Lower leg skin (tissue), 4 donors: ENCODE measurements at regions not wholly inside any gene's neighbourhood (a gene's known extent, or its start where the extent isn't known, plus 50 kb on each side); places are given as distances from the start of the nearest gene placed in this dataset.
A peak's percentile ranks its signal among the peaks of the same experiment; 100 is the strongest.

Experiments
- DNase-seq, 2 donors: peaks; one replicate each; pipeline ENCODE4 v3.0.0-alpha.2; 2019; ENCODE audit warnings: low spot score in 2 of 2
- H3K4me3 ChIP-seq: fragments of 200-600 bp; sonication (generic); 2 replicates; pipeline ENCODE4 v1.5.1; 2017; ENCODE audit warnings: mild to moderate bottlenecking, low read depth; ENCODE audit not compliant: poor library complexity, severe bottlenecking
- CTCF ChIP-seq, 3 donors: fragments of 450-650 bp; IDR thresholded peaks; one replicate each; pipeline ENCODE4 v1.5.1; 2016; ENCODE audit warnings: antibody characterized with exemption in 3 of 3, mild to moderate bottlenecking in 3 of 3, moderate library complexity in 2 of 3
- POLR2A ChIP-seq, 2 donors: fragments of 450-650 bp; IDR thresholded peaks; one replicate each; pipeline ENCODE4 v1.6.1; 2016 to 2017; ENCODE audit warnings: antibody characterized with exemption in 2 of 2, mild to moderate bottlenecking in 1 of 2, moderate library complexity in 1 of 2
- WGBS, 2 donors: methylation state at CpG; one replicate each; pipeline ENCODE4 v1.1.5; 2018; 5-methylcytosine and 5-hydroxymethylcytosine counted together
- intact Hi-C: fragments of 100-400 bp; cut with DNase I; formaldehyde crosslinking; loops from one replicate; pipeline ENCODE4 v1.15.0; 2023; ENCODE audit warnings: low total_unique reads

DNA sequence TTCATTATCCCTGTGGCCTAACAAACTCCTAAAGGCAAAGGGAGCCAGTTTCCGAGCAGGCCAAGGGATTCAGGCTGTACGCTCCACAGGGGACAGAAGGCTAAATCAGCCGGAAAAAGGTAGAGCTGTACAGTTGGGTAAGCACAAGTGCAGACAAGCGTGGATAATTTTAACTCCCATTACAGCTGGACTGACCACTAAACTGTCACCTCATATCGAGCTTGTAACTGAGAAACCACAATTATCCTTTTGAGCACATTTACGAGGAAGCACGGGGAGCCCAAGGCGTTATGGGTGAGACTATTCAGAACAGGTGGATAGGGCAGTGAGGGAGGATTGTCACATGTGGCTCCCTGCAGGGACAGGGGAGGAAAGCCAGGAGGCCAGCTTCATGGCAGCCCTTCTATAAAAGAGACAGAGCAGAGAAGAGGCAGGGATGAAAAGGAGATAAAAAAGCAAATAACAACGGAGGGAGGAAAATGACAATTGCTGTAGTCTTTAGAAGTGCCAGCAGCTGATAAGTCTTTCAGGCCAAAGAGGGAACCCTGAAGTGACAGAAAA, 288.0 kb downstream of the FGFR2 start:
- WGBS, 2 donors = 50 to 65% methylated on average over 9 of the region's 9 CpGs
- intact Hi-C loops = no loop called here
- no peak for TF ChIP-seq CTCF (IDR thresholded peaks at IDR 0.05)
- TF ChIP-seq POLR2A (IDR thresholded peaks at IDR 0.05) = no peak
- no peak overlapping the region for H3K4me3 ChIP-seq
- DNase-seq = peak in 1 of 2 donors; percentile 43

- intact Hi-C loops = no loop called here
- 49 to 52% methylated on average over 7 of the region's 7 CpGs for WGBS, 2 donors
- peak in 1 of 2 donors; percentile 18 for DNase-seq
- no peak for TF ChIP-seq POLR2A (IDR thresholded peaks at IDR 0.05)
- no peak for TF ChIP-seq CTCF (IDR thresholded peaks at IDR 0.05)
- H3K4me3 ChIP-seq = no peak overlapping the region
Measured at GRCh38 chr10:121311812-121312443, 286.3 kb downstream of the FGFR2 start.

DNA sequence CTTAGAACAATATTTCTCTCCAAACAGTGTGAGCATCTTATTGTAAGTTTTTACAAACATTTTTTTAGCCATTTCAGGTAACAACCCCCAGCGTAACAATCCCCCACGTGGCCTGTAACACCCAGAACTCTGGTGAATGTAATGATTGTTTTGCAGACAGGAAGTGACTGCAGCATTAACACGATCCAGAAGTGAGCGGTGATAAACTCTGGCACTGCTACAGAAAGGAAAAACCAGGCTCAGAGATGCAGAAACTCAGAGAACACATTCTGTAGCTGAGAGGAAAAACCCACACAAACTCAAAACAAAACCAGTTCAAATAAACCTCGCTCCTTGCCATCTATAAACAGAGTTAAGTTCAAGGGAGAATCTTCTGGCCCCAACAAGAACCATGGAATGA, 285.7 kb downstream of the FGFR2 start:
- peak in 1 of 2 donors; percentile 46 for DNase-seq
- intact Hi-C loops = no loop called here
- WGBS, 2 donors = 15% methylated on average over 5 of the region's 5 CpGs
- no peak for TF ChIP-seq POLR2A (IDR thresholded peaks at IDR 0.05)
- TF ChIP-seq CTCF (IDR thresholded peaks at IDR 0.05) = no peak
- H3K4me3 ChIP-seq = no peak overlapping the region

GRCh38 chr10:121313119-121313875, 284.9 kb downstream of the FGFR2 start:
- H3K4me3 ChIP-seq = no peak overlapping the region
- WGBS, 2 donors = 47 to 49% methylated on average over 17 of the region's 17 CpGs
- DNase-seq = peak; percentile 70 to 86
- intact Hi-C loops = no loop called here
- TF ChIP-seq CTCF (IDR thresholded peaks at IDR 0.05) = no peak
- no peak for TF ChIP-seq POLR2A (IDR thresholded peaks at IDR 0.05)

DNA sequence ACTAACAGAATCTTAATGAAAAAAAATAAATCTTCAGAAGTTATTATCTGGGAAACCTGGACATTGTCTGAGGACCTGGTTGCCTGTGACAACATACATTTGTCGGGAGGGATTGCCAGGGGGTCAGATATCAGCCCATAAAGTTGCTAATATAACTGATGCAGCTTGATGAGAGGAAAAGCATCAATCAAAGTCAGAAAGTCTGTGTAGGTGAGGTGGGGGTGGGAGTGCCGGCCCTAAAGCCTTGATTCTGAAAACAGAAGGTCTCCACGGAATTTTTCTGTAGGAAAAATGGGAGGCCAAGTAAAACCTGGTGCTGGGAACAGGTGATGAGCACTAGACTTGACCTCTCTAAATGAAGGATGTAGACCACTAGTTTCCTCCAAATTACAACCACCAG, 281.8 kb downstream of the FGFR2 start:
- WGBS, 2 donors = 86 to 90% methylated on average over 3 of the region's 3 CpGs
- TF ChIP-seq CTCF (IDR thresholded peaks at IDR 0.05) (no peak), POLR2A (IDR thresholded peaks at IDR 0.05) (no peak)

More for the DNA sequence above, 281.8 kb downstream of the FGFR2 start:
- H3K4me3 ChIP-seq = no peak overlapping the region
- intact Hi-C loops = no loop called here
- DNase-seq = no peak
